HG03196 (cell line): ENCODE measurements at regions not wholly inside any gene's neighbourhood (a gene's known extent, or its start where the extent isn't known, plus 50 kb on each side); places are given as distances from the start of the nearest gene placed in this dataset.

Experiments used
- ATAC-seq: cut with Tn5 transposase; IDR thresholded peaks from one replicate; pipeline ENCODE4 v1.9.1; 2021; ENCODE audit not compliant: unreplicated experiment

- ATAC-seq = no peak
These were observed 187.0 kb downstream of the MID1IP1 start for GRCh38 chrX:38988301-38988700.

GRCh38 chrX:38989076-38989475, 187.8 kb downstream of the MID1IP1 start:
- ATAC-seq = no peak

DNA sequence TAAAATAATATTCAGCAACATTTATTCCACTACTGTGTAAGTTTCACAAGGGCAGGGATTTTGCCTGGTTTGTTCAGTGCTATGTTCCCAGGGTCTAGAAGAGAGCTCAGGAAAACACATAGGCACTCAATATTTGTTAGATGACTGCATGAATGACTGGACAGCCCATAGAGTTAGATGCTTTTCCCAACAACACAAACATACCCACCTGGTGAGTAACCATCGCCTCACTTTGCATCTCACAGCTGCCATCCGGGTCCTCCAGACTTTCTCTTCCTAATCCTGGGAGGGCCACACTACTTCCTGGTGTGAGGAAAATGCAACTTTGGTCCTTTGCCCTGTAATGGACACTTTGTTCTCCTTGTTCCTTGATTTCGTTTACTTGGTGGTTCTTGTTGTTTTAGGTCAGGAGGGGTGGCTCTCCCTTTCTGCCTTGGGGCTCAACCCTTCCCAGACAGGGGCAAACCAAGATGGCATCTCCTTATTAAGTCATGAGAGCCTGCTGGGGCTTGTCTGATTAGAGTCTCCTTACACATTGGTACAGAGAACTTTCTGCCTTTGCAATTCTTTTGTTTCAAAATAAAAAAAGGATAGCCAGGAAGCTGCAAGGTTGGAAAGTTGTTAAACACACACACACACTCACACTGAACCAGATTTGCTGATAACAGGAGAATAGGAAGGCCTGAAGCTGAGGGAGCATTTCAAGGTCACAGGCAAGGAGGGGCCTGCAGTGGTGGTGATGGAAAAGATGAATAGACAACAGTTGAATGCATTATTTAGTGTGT, 190.6 kb downstream of the MID1IP1 start:
- ATAC-seq = no peak

DNA sequence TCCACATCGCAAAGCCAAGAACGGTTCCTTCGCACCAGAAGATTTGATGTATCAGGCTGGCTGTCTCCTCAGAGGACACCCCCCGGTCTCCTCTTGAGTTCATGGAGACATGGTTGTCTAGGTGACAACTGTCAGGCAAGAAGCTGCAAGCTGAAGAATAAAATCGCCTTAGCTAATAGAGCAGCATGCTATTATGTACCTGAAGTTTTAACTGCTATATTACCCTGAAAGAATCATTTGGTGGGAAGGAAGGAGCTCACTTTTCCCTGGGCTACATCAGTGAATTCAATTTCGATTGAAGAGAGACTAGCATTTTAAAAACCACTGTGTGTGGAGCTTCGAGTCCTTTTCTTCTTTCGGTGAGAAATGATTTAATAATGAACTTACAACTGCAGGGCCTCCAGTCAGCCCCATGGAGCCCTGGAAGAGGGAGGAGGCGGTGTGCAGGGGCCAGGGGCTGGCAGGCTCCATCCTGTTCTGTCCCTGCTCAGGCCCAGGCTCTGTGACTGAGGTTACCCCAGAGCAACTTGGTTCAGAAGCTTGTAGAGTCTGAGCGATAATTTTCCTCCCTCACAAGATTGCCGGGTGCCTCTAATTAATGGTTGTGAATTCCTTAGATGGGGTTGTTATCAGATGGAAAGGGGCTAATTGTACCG, 191.3 kb downstream of the MID1IP1 start:
- no peak for ATAC-seq

- no peak for ATAC-seq
These were observed 192.2 kb downstream of the MID1IP1 start for GRCh38 chrX:38993500-38993899.

DNA sequence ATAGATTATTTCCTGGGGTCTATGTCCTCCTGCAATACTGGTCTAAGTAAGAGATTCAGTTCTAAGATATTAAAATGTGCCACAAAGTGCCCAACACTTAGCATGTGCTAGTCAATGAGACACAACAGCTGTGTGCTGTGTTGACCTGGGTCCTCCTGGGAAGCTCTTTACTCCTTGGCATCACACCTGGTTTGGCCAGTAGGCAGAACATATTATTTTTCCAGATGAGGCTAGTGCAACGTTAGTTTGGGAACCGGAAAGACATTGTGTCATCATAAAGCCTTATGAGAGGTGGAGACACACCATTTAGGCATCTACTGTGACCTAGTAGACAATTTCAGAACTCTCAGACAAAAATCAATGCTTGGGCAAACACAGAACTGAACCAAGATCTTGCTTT, 197.8 kb downstream of the MID1IP1 start:
- no peak for ATAC-seq

DNA sequence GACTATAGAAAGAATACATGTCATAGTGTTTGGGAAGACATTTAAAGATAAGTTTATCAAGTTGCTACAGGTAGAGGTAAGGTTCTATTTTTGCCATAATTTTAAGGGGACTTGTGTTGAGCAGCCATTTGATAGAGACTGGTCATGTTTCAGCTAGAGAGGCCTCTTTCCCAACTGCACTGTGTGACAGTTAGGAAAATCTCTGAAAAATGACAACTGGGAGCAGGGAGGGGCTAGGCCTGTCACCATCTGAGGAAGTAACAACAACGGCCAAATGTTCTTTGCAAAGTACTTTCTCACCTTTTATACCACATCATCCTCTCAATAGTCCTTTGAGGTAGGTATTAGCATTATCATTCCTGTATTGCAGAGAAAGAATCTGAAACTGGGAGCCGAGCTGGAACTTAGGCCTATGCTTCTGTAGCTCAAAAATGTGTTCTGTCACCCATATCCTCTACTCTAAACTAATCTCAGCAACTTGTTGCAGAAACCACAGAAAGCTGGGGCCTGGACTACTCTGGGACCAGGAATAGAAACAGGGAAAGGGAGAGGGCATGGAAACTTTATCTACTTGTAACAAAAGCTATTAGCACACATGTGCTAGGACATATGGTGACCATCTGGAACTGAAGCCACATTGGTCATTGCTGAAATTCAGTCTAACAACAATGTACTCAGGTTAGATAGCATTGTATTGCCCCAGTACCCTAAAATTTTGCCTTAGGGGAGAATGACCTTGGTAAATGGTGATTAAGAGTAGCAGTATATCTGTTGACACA, 198.9 kb downstream of the MID1IP1 start:
- ATAC-seq = no peak

DNA sequence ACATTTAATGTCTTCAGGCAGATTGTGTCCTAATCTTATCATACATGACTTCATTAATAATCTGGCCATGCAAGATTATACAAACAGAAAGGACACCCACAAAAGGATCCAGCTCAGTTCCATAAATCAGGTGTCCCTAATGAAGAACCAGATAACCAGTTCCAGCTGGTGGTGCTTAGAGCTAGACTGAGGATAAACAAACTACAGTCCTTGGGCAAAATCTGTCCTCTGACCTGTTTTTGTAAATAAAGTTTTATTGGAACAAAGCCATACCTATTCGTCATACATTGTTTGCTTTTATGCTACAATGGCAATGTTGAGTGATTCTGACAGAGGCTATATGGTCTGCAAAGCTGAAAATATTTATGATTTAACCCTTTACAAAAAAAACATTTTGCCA, 199.5 kb downstream of the MID1IP1 start:
- ATAC-seq = no peak

GRCh38 chrX:39002466-39002865, 201.2 kb downstream of the MID1IP1 start:
- no peak for ATAC-seq

- no peak for ATAC-seq
These were observed 207.3 kb downstream of the MID1IP1 start for GRCh38 chrX:39008549-39008948.

DNA sequence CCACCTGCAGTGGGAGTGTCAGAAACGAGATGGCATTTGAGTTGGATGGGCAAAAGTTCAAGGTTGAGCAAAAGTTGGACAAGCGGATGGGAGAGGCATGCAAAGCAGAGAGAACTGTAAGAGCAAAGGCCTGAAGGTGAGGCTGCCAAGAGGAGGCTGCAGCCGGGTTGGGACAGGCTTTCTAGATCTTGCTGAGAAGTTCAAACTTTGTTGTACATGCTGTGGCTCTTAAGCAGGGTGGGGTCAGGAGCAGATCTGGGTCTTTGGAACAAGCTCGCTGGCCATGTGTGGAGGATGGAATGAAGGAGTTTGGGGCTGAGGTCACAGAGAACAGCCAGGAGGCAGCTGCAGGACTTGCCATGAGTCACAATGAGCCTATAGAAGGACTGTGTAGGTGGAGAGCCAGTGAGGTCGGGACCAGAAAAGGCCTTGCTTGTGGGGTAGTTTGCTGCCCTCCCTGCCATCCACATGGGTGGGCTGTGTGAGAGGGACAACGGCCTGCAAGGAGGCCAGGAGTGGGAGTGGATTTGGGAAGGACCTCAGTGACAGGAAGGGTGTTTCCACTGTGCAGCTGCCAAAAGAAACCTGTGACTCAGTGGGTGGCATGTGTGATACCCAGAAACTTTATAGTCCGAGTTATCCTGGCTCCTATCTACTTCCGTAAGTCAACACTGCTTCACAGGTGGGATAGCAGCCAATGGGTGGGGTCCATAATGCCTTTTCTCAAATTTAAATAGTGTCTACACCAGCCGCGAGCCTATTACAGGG, 210.4 kb downstream of the MID1IP1 start:
- no peak for ATAC-seq

DNA sequence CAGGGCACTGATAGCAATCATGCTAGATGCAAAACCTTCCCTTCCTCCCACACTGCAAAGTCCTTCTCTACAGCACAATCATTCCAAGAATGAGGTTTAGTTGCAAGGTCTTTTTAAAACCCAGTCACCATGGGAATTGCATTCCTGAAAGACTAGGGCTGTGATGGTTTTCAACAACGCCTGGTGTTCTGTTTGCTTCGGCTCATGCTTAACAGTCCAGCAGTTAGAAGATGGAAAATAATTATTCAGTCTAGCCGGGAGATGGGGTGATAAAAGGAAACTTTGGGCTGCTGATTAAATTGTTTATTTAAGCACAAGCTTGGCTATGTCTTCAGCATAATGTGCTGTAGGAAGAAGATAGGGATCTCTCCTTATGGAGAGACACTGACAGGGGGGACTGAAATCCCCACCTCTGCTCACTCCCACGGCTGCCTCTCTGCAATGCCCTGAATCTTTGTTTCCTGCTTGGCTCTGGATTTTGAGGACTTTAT, 211.4 kb downstream of the MID1IP1 start:
- no peak for ATAC-seq

GRCh38 chrX:39016556-39016955, 215.3 kb downstream of the MID1IP1 start:
- no peak for ATAC-seq

- no peak for ATAC-seq
These were observed 215.8 kb downstream of the MID1IP1 start for GRCh38 chrX:39017077-39017476.

GRCh38 chrX:39017716-39018115, 216.5 kb downstream of the MID1IP1 start:
- no peak for ATAC-seq

GRCh38 chrX:39018541-39018940, 217.3 kb downstream of the MID1IP1 start:
- ATAC-seq = no peak

- no peak for ATAC-seq
These were observed 217.8 kb downstream of the MID1IP1 start for GRCh38 chrX:39019056-39019455.

- ATAC-seq = no peak
These were observed 218.9 kb downstream of the MID1IP1 start for GRCh38 chrX:39020051-39020669.

DNA sequence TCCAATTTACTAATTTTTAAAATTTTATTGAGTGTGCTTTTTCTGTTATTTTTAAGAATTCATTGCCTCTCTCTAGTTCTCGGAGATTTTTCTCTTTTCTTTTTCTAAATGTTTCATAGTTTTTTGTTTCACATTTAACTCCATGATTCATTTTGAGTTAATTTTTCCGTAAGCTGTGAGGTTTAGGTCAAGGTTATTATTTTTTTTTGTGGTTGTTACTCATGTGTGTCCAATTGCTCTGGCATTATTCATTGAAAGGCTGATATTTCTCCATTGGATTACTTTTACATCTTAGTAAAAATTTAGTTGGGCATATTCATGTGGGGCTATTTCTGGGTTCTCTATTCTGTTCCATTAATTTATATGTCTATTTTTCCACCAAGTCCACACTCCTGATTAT, 220.8 kb downstream of the MID1IP1 start:
- ATAC-seq = no peak

- no peak for ATAC-seq
These were observed 228.0 kb downstream of the MID1IP1 start for GRCh38 chrX:39029221-39029620.

- ATAC-seq = no peak
These were observed 229.4 kb downstream of the MID1IP1 start for GRCh38 chrX:39030636-39031035.
